ENCODE measurements at regions not wholly inside any gene's neighbourhood (a gene's known extent, or its start where the extent isn't known, plus 50 kb on each side); places are given as distances from the start of the nearest gene placed in this dataset.

GRCh38 chr20:50409495-50409894, 100.7 kb upstream of the PTPN1 start:
- TF ChIP-seq CTCF (IDR thresholded peaks at IDR 0.05), result no peak

- TF ChIP-seq CTCF (IDR thresholded peaks at IDR 0.05), result no peak
These were observed 99.8 kb upstream of the PTPN1 start for GRCh38 chr20:50410343-50410742.

- no peak for TF ChIP-seq CTCF (IDR thresholded peaks at IDR 0.05)
These were observed 98.1 kb upstream of the PTPN1 start for GRCh38 chr20:50412069-50412468.

GRCh38 chr20:50412499-50412898, 97.7 kb upstream of the PTPN1 start:
- no peak for TF ChIP-seq CTCF (IDR thresholded peaks at IDR 0.05)

GRCh38 chr20:50413088-50413500, 97.1 kb upstream of the PTPN1 start:
- TF ChIP-seq CTCF (IDR thresholded peaks at IDR 0.05), result no peak

- no peak for TF ChIP-seq CTCF (IDR thresholded peaks at IDR 0.05)
These were observed 95.1 kb upstream of the PTPN1 start for GRCh38 chr20:50415021-50415515.

GRCh38 chr20:50415516-50416268, 94.5 kb upstream of the PTPN1 start:
- no peak for TF ChIP-seq CTCF (IDR thresholded peaks at IDR 0.05)

All from LNCAP (cell line).